ENCODE measurements at regions not wholly inside any gene's neighbourhood (a gene's known extent, or its start where the extent isn't known, plus 50 kb on each side); places are given as distances from the start of the nearest gene placed in this dataset.

GRCh38 chr20:16174311-16174710, 398.9 kb downstream of the KIF16B start:
- DNase-seq: no peak

GRCh38 chr20:16173044-16173443, 400.2 kb downstream of the KIF16B start:
- DNase-seq: no peak

GRCh38 chr20:16171180-16171579, 402.1 kb downstream of the KIF16B start:
- no peak for DNase-seq

GRCh38 chr20:16170406-16170971, 402.8 kb downstream of the KIF16B start:
- DNase-seq: no peak

GRCh38 chr20:16167423-16168130, 405.7 kb downstream of the KIF16B start:
- DNase-seq: no peak

- DNase-seq: no peak
Observed at GRCh38 chr20:16166737-16167136, 406.5 kb downstream of the KIF16B start.

GRCh38 chr20:16158976-16159286, 414.3 kb downstream of the KIF16B start:
- DNase-seq: no peak

- DNase-seq: peak; percentile 37
Observed at GRCh38 chr20:16158090-16158975, 414.9 kb downstream of the KIF16B start.

GRCh38 chr20:16147916-16148315, 425.3 kb downstream of the KIF16B start:
- DNase-seq: no peak

- no peak for DNase-seq
Observed at GRCh38 chr20:16147216-16147615, 426.0 kb downstream of the KIF16B start.

GRCh38 chr20:16145919-16146318, 427.3 kb downstream of the KIF16B start:
- DNase-seq: no peak

- DNase-seq: no peak
Observed at GRCh38 chr20:16143596-16143995, 429.7 kb downstream of the KIF16B start.

GRCh38 chr20:16135630-16136029, 437.6 kb downstream of the KIF16B start:
- no peak for DNase-seq

GRCh38 chr20:16132036-16132798, 441.0 kb downstream of the KIF16B start:
- DNase-seq: no peak

GRCh38 chr20:16129411-16129810, 443.8 kb downstream of the KIF16B start:
- no peak for DNase-seq

- DNase-seq: no peak
Observed at GRCh38 chr20:16128538-16129106, 444.6 kb downstream of the KIF16B start.

- DNase-seq: no peak
Observed at GRCh38 chr20:16125816-16126215, 447.4 kb downstream of the KIF16B start.

- DNase-seq: no peak
Observed at GRCh38 chr20:16124911-16125776, 448.1 kb downstream of the KIF16B start.

GRCh38 chr20:16124491-16124890, 448.8 kb downstream of the KIF16B start:
- DNase-seq: no peak

- DNase-seq: no peak
Observed at GRCh38 chr20:16123623-16124022, 449.6 kb downstream of the KIF16B start.

GRCh38 chr20:16119909-16120308, 453.3 kb downstream of the KIF16B start:
- DNase-seq: no peak
